Renal cortex interstitium (tissue), 11 donors: ENCODE measurements at regions not wholly inside any gene's neighbourhood (a gene's known extent, or its start where the extent isn't known, plus 50 kb on each side); places are given as distances from the start of the nearest gene placed in this dataset.
"Not testable (repeated sequence)": the region's sequence is repeated elsewhere in the genome, so short reads cannot be mapped to it uniquely, and the experiment has no call there.

Experiments
- DNase-seq, 11 donors: peaks; one replicate each; pipeline ENCODE4 v3.0.0-alpha.2; 2013; ENCODE audit warnings: low read depth in 9 of 11, low spot score in 4 of 11; ENCODE audit errors: extremely low read depth in 1 of 11

DNA sequence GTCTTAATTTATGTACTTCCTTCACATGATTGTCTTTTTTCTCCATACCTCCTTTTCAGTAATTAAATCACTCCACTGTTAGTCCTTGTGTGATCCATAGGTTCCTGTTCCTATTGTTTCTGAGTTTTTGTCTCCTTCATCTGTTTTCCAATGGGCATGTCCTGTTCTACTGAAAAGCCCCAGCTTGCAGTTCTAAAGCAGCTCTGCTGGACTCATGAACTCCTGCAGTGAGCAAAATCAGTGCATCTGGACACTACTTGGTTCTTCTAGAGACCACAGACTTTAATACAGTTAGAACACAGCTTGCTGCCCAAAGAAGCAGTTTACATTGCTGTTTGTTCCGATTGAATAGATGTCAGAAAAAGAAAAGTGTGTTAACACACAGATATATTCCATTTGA lies 593.3 kb upstream of the HS3ST5 start:
- no peak for DNase-seq

DNA sequence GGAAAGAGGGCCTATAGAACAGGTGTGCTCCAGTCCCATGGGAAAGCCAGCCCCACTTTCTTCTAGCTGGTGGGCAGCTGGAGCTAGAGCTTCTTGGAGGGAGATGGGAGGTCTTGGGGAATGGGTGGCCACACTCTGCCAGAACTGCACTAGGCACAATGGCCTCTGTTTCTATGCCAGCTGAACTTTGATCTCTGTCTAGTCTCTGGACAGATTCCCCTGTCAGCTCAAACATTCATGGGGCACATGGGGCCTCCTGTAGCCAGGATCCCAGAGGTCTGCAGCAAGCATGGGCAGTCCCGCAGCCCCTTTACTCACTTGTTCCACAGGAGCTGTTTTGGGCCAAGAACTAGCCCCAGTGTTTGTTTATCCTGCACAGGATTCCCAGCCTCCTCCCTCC lies 591.3 kb upstream of the HS3ST5 start:
- DNase-seq, result no peak

DNA sequence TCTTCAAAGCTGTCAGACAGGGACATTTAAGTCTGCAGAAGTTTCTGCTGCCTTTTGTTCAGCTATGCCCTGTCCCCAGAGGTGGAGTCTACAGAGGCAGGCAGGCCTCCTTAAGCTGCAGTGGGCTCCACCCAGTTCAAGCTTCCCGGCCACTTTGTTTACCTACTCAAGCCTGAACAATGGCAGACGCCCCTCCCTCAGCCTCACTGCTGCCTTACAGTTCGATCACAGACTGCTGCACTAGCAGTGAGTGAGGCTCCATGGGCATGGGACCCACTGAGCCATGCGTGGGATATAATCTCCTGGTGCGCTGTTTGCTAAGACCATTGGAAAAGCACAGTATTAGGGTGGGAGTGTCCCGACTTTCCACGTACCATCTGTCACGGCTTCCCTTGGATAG lies 585.9 kb upstream of the HS3ST5 start:
- DNase-seq, result not testable (repeated sequence)

DNA sequence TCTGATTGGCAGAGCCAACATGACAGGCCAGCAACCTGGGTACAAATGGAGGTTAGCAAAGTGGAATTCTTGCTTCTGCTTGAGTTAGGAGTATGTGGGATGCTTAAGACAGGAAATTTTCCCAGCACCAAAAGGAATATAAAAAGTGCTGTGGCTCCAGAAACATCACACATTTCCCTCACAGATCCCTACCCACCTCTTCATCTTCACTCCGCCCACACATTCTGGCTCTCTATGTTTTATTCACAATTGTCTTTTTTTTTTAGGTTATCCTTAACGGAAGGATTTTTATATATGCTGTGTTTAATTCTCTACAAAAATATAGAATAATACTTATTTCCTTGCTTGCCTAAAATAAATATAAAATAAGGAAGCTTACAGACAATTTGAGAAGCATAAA lies 563.3 kb upstream of the HS3ST5 start:
- DNase-seq, result no peak

DNA sequence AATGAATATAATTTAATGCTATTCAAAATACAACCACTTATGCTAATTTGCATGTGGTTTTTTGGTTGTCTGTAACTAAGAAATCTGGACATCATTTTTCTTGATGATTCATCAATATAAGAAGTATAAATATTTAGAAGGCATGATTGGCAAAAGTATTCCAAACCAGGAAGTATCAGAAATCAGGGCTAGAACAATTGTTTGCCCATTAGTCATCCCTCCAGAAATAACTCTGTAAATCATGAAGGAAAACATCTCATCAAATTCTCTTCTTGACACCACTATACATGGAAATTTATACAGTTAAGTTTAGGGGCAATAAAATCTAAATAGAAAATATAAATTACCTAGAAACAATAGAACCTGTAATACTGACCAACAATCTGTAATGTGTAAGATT lies 554.7 kb upstream of the HS3ST5 start:
- DNase-seq, result no peak

DNA sequence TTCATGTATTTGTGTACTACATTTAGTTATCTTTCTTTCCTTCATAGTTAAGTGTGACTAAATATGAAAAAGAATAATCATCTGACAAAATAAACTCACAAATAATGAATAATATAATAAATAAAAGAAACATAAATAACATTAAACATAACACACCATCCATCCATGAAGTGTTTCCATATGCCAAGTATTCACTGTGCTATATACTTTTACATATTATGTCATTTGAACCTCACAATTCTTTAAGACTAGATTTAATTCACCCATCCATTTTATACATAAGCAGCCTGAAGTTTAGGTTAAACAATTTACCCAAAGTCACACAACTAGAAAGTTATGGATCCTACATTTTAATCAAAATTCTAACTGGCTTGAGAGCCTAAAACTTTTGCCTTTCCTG lies 549.4 kb upstream of the HS3ST5 start:
- no peak for DNase-seq

DNA sequence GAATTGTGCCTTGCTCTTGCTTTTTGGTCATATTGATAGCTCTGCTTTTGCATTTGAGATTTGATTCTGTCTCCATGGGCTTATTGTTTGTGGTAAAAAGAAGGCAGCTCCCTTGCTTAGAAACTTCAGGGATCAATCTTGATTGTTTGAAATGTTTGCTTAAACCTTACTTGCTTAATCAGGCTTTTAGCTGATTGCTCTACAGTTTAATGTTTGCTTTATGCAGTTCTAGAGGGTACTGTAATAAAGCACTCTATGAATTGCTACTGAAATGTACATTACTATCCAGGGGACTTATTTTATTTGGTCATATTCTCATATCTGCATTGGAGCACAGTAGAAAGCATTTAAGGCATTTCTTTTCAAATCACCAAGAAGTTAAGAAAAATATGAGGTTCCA lies 545.4 kb upstream of the HS3ST5 start:
- no peak for DNase-seq

DNA sequence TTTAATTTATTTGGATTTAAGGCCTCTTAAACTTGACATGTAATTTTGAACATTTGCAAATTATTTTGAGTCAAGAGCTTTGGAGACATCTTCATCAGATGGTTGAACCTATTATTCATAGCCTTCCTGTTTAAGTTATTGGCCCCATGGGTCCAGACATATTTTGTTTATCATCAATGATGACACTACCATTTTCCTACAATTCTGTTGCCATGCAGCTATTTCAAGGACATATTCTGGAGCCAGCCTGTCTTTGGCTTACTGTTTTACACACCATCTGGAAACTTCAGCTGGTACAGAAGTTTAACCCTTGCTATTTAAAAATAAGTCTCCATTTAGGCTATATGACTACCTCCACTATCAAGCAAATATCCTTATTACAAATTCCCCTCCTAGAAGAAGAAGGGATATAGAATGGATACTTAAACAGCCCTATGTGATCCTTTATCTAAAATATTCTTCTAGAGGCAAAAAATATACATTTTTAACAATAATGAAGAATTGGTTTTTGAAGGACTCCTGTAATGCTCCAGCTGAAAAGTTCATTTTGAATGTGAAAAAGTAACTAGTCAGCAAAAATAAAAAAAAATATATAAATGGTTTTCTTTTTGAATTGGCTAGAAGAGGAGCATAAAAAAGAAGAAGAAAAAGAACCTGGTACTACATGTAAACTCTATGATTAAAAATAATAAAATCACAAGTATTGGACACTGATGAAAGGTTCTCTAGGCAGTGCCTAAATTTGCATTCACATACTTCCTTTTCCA lies 544.0 kb upstream of the HS3ST5 start:
- no peak for DNase-seq

DNA sequence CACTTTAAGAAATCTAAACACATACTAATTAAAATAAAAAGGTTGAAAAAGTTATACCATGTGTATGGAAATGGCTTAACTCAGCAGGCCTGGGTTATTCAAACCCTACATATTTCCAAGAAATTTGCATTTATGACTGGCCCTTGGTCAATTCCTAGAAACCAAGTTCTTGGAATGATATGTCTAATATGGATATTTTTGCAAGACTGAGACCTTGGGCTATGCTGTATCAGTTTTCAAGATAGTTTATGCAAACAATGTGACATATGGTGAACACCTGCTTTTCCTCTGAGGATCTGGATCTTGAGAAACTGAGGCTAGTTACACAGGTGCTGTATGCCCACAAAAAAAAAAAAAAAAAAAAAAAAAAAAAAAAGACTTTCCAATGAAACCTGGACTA lies 536.9 kb upstream of the HS3ST5 start:
- DNase-seq, result no peak

DNA sequence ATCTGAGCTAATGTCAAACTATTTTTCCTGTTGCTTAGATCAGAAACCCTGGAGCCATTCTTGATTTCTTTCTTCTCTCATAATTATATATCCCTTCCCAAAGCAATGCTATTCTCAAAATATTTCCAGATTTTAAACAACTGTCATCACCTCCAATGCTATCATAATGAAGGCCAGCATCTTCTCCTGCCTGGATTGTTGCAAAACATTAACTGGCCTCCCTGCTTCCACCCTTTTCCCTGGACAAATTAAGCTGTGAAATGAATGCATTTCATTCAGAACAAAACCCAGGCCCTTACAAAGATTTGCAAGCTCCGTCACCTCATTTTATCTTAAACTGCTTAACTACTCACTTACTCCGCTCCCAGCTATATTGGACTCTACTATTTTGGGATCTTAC lies 535.3 kb upstream of the HS3ST5 start:
- no peak for DNase-seq

DNA sequence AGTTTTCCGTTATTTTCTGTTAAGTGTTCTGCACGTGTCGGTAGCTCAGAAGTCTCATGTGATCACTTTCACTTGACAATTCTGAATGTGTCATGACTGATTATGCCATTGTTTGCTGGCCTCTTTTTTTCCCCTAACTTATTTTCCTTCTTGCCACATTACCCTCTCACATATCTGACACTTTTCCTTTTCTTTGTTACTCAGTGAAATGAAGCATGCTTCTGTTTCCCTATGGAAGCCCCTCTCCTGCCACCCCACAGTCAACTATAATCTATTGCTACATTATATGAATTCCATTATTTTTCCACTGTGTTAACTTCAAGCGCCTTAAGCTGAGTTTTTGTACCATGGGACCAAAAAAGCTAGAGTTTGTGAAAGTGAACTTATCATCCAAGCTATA lies 531.6 kb upstream of the HS3ST5 start:
- no peak for DNase-seq

DNA sequence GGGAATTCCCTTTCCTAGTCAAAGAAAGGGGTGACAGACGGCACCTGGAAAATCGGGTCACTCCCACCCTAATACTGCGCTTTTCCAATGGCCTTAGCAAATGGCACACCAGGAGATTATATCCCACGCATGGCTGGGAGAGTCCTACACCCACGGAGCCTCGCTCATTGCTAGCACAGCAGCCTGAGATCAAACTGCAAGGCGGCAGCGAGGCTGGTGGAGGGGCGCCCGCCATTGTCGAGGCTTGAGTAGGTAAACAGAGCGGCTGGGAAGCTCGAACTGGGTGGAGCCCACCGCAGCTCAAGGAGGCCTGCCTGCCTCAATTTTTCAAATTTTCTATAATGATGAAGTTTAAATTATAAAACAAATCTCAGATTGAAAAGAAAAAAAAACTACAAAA lies 522.7 kb upstream of the HS3ST5 start:
- DNase-seq, result not testable (repeated sequence)

DNA sequence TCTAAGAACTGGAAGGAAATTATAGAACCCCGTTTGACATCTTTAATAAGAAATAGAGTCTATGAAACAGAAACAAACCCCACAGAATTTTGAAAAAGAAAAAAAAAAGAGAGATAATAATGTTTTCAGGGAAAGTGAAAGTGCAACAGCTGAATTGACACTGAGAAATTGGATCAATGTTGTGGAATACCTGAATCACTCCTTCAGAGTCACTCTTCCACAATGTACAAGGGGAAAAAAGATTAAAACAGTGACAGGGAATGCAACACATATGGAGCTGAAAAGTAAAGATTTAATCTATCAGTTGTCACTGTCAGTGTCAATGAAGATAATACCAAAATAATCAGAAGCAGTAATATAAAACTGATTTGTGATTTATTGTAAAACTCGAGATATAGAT lies 520.8 kb upstream of the HS3ST5 start:
- DNase-seq, result no peak

DNA sequence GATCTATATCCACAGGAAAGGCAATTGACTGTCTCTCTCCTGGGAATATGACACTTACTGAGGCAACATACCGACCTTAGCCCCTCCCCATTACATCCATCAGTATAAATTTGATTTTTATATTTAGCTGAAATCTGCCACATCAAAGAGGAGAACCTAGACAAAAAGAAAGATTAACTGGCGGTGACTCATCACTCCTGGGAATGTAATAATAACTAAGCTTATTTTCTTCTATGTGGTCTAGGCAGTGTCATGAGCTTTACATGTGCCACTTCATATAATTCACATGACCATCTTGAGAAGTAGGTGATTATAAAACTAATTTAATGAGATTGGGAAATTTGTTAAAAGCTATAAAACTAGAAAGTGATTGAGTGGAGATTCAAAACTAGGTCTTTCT lies 520.0 kb upstream of the HS3ST5 start:
- DNase-seq, result no peak

DNA sequence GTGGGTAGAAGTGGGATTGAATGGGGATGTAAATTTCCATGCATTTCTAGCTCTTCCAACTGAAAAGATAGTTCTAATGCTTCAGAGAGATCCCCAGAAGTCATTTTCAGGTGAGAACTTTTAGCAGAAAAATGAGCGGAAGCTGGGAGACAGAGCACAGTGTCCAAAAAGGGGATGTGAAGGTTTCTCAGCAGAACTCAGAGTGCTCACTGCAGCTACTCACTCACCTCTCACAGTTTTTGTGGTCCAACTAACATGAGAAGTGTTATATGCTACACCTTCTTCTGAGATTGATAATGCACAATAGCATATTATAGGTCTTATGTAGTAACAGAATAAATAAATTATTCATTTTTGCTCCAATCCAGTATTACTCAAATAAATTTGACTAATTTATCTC lies 519.2 kb upstream of the HS3ST5 start:
- no peak for DNase-seq

DNA sequence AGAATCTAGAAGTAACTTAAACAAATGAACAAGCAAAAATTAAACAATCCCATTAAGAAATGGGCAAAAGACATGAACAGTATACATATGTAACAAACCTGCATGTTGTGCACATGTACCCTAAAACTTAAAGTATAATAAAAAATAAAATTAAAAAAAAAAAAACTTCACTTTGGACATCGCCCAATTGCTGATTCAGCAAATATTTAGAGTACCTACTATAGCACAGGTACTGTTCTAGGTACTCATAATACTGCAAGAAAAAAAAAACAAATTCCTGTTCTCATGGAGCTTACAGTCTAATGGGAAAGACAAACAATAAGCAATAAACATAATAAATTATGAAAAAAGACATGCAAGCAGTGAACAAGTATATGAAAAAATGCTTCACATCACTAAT lies 501.5 kb upstream of the HS3ST5 start:
- DNase-seq, result no peak

DNA sequence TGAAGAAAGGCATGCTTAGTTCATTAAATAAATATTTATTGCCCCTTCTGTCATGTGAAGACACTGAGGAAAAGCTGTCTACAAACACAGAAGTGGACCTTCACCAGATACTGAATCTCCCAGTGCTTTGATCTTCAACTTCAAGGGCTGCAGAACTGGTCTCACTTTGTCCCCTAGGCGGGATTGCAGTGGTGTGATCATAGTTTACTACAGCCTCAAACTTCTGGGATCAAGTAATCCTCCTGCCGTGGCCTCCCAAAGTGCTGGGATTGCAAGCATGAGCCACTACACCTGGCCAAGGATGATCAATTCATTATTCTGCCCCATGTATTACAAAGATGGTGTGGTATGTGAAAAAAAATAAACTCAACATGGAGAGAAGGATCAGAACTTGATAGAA lies 496.2 kb upstream of the HS3ST5 start:
- DNase-seq, result no peak

DNA sequence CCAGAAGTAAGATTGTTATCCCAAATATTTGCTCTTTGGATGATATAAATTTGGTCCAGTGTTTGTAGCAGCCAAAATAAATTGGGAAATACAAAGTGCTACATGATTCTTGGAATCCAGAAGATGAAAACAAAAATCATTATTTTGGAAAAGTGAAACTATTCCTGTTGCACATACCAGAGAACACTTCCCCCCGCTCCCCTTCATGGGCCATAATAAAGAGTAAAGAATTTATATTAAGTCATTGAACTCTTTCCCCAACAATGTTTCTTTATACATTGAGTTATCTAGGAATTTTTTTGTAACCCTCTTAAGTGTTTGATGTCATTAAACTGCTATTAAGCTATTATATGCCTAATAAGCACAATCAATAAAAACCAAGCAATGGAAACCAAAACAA lies 490.4 kb upstream of the HS3ST5 start:
- no peak for DNase-seq

DNA sequence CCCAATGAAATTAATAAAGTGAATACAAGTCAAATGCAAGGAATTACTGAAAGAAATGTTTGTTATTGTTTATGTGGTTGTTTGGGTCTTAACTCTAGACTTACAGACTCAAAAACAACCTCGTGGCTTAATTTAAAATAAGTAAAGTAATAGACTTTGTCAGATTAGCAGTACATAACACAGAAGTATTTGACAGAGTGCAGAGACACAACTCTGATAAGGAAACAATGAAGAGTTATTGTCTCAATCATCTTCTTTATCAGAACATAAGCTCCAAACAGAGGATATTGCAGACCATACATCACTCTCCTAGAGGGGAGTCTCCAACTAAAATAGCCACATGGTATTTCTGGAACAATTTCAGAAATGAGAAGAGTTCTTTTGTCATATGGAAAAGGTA lies 487.7 kb upstream of the HS3ST5 start:
- DNase-seq, result no peak

DNA sequence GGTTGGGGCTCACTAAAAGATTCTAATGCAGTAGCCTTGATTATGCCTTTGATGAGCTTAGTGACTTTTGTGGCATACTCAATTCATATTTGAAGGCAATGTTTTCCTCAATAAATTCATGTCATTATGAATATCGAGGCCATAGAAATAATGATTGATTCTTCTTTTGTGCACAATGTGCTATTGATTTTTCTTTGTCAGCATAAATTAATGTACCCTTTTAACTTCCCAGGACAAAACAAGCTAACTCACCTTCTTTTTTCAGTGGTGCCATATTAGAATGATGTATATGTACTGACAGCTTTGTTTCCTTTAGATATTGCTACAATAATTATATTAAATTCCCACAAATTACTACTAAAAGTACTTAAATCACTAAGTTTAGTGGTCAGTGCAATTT lies 484.3 kb upstream of the HS3ST5 start:
- DNase-seq, result no peak

DNA sequence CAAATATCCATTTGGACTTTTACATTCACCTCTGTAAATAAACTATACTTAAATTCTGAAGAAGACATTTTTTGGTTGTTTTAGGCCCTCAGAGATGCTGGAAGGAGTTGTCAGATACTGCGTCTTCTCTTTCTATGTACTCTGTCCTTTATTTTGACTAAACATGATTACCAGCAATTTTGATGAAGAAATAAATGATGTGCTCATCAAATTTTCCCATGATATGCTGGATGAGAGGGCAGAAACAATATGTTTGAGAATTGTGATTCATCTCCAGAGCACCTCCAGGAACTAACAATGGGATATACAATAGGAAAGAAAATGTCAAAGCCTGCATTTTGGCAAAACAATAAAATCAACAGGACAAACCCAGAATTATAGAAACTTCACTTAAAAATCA lies 481.6 kb upstream of the HS3ST5 start:
- DNase-seq, result no peak

DNA sequence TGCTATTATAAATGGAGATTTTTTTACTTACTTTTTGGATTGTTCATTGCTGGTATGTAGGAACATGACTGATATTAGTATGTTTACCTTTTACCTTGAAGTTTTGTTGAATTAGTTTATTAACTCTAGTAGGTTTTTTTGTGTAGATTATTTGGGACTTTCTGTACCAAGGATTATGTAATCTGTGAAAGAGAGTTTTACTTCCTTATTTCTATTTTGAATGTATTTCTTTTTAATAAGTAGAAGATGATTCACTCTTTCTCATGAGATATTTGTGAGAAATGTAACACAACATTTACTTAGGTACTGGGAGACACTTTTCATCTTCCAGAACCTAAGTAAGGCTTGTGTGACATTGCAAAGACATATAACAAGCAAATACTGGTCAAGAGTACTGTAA lies 473.9 kb upstream of the HS3ST5 start:
- no peak for DNase-seq
